Left ventricle myocardium inferior (tissue), 1 donor: ENCODE measurements at regions not wholly inside any gene's neighbourhood (a gene's known extent, or its start where the extent isn't known, plus 50 kb on each side); places are given as distances from the start of the nearest gene placed in this dataset.

ENCODE experiments used
- DNase-seq: peaks from one replicate; pipeline ENCODE4 v3.0.0-alpha.2; 2020
- H3K27ac ChIP-seq: fragments of 200-600 bp; replicated peaks from 2 replicates; pipeline ENCODE4 v1.8.0; 2021
- H3K27me3 ChIP-seq: fragments of 200-600 bp; 2 replicates; pipeline ENCODE4 v1.8.0; 2021; ENCODE audit warnings: low read depth
- H3K36me3 ChIP-seq: fragments of 200-600 bp; 2 replicates; pipeline ENCODE4 v1.8.0; 2021
- H3K4me1 ChIP-seq: fragments of 200-600 bp; 2 replicates; pipeline ENCODE4 v1.8.0; 2021
- H3K4me3 ChIP-seq: fragments of 200-600 bp; 2 replicates; pipeline ENCODE4 v1.8.0; 2021; ENCODE audit warnings: mild to moderate bottlenecking, moderate library complexity
- H3K9me3 ChIP-seq: fragments of 200-600 bp; replicated peaks from 2 replicates; pipeline ENCODE4 v1.8.0; 2021
- intact Hi-C: fragments of 100-400 bp; cut with micrococcal nuclease; formaldehyde crosslinking; loops from one replicate; pipeline ENCODE4 v1.11.0; 2022
- TF ChIP-seq, protein P1 (sequence below): fragments of 200-600 bp; IDR thresholded peaks from 2 replicates; pipeline ENCODE4 v1.8.0; 2021; ENCODE audit warnings: antibody characterized with exemption, mild to moderate bottlenecking, borderline replicate concordance
- donor health status: DM: no; HTN: yes; CAD: no; lungs with severe emphysema.

DNA sequence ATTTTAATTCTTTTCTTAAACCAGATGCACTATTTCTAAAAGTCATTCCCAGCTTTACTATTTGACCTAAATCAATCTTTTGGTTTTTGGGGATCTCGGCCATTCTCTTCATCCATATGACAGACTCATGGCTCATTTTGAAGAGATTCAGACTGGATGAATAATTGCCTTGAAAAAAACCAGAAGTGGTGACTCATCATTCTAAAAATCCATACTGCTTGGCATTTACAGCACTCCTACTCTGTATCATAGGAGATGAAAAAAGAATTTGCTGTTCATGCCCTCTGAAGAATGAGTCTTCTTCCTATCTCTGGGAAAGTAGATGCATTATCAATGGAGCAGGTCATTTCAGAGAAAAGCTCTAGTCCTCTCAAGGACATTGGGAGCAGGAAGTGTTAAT lies 220.5 kb upstream of the RPS6KA3 start:
- TF ChIP-seq, protein P1, sequence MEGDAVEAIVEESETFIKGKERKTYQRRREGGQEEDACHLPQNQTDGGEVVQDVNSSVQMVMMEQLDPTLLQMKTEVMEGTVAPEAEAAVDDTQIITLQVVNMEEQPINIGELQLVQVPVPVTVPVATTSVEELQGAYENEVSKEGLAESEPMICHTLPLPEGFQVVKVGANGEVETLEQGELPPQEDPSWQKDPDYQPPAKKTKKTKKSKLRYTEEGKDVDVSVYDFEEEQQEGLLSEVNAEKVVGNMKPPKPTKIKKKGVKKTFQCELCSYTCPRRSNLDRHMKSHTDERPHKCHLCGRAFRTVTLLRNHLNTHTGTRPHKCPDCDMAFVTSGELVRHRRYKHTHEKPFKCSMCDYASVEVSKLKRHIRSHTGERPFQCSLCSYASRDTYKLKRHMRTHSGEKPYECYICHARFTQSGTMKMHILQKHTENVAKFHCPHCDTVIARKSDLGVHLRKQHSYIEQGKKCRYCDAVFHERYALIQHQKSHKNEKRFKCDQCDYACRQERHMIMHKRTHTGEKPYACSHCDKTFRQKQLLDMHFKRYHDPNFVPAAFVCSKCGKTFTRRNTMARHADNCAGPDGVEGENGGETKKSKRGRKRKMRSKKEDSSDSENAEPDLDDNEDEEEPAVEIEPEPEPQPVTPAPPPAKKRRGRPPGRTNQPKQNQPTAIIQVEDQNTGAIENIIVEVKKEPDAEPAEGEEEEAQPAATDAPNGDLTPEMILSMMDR, result no peak
- Histone ChIP-seq H3K27ac (no peak overlapping the region), H3K4me3 (no peak overlapping the region), H3K27me3 (no peaks in the 10 kb centered on the region), H3K9me3 (no peaks in the 10 kb centered on the region), H3K4me1 (no peaks in the 10 kb centered on the region), H3K36me3 (no peaks in the 10 kb centered on the region)
- DNase-seq, result no peak
- intact Hi-C loops, result no loop called here

DNA sequence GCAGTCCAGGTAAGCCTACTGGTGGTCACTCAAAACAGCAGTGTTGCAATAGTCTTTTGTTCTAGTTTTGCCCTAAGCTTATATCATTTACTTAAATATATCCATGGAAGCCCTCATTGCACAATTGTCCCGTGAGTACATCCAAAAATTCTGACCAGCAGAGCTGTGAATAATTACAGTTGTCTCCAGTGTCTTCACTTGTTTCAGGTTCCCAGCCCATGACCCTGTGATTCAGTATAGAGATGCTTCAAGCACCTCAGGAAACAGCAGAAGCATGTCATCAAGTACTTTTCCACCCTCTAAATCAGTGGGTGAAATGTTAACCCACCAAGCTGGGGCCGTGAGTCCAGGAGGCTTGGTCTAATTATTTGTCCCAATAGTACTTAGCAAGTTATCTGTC lies 214.9 kb upstream of the RPS6KA3 start:
- no peak overlapping the region for H3K27ac ChIP-seq

GRCh38 chrX:20479896-20480295 lies 213.2 kb upstream of the RPS6KA3 start:
- TF ChIP-seq, protein P1, result no peak
- Histone ChIP-seq H3K9me3 (no peaks in the 10 kb centered on the region), H3K27ac (no peak overlapping the region), H3K36me3 (no peaks in the 10 kb centered on the region), H3K4me1 (no peaks in the 10 kb centered on the region), H3K27me3 (no peaks in the 10 kb centered on the region), H3K4me3 (no peak overlapping the region)
- intact Hi-C loops, result no loop called here
- no peak for DNase-seq

More for the DNA sequence above, 214.9 kb upstream of the RPS6KA3 start:
- no peak for DNase-seq
- no peak overlapping the region for H3K4me3 ChIP-seq
- no peaks in the 10 kb centered on the region for H3K36me3 ChIP-seq
- no peaks in the 10 kb centered on the region for H3K9me3 ChIP-seq
- TF ChIP-seq, protein P1, result no peak
- H3K4me1 ChIP-seq, result no peaks in the 10 kb centered on the region
- intact Hi-C loops, result no loop called here
- H3K27me3 ChIP-seq, result no peaks in the 10 kb centered on the region

DNA sequence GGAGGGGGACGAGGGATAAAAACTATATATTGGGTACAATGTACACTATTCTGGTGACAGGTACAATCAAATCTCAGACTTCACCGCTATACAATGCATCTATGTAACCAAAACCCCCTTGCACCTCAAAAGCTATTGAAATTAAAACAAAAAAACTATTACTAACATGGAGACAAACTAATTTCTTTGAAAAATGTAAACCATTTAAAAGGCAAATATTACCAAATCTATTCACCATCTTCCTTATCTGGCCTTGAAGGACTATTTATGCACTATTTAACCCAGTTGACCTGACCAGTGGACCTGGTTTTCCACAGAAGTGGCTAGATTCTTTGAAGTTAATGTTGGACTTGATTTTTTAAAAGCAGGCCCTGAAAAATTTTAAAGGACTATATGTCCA lies 212.3 kb upstream of the RPS6KA3 start:
- Histone ChIP-seq H3K4me3 (no peak overlapping the region), H3K27ac (no peak overlapping the region), H3K27me3 (no peaks in the 10 kb centered on the region), H3K9me3 (no peaks in the 10 kb centered on the region), H3K36me3 (no peaks in the 10 kb centered on the region), H3K4me1 (no peaks in the 10 kb centered on the region)
- intact Hi-C loops, result no loop called here
- TF ChIP-seq, protein P1, result no peak
- DNase-seq, result no peak

GRCh38 chrX:20477836-20478524 lies 211.3 kb upstream of the RPS6KA3 start:
- no peaks in the 10 kb centered on the region for H3K36me3 ChIP-seq
- no peaks in the 10 kb centered on the region for H3K9me3 ChIP-seq
- H3K4me1 ChIP-seq, result no peaks in the 10 kb centered on the region
- no peak overlapping the region for H3K4me3 ChIP-seq
- H3K27me3 ChIP-seq, result no peaks in the 10 kb centered on the region
- H3K27ac ChIP-seq, result no peak overlapping the region
- DNase-seq, result no peak
- intact Hi-C loops, result no loop called here
- TF ChIP-seq, protein P1, result no peak
